HL-60 (cell line): ENCODE measurements at regions not wholly inside any gene's neighbourhood (a gene's known extent, or its start where the extent isn't known, plus 50 kb on each side); places are given as distances from the start of the nearest gene placed in this dataset.

Experiments
- CTCF ChIP-seq: IDR thresholded peaks from one replicate; pipeline ENCODE4 v1.5.1; 2011; ENCODE audit warnings: low read length, control low read depth, inconsistent platforms; ENCODE audit not compliant: insufficient read depth
- GABPA ChIP-seq: IDR thresholded peaks from 2 replicates; pipeline ENCODE4 v1.6.1; 2012; ENCODE audit warnings: low read depth
- POLR2AphosphoS5 ChIP-seq: IDR thresholded peaks from 2 replicates; pipeline ENCODE4 v1.6.1; 2012; ENCODE audit warnings: low read depth
- REST ChIP-seq: IDR thresholded peaks from 2 replicates; pipeline ENCODE4 v1.6.1; 2012; ENCODE audit warnings: low read depth; ENCODE audit not compliant: insufficient replicate concordance
- SPI1 ChIP-seq: IDR thresholded peaks from 2 replicates; pipeline ENCODE4 v1.6.1; 2012; ENCODE audit warnings: low read depth, mild to moderate bottlenecking, borderline replicate concordance

- TF ChIP-seq SPI1: no peak
- TF ChIP-seq GABPA: no peak
- no peak for TF ChIP-seq CTCF
- no peak for TF ChIP-seq POLR2AphosphoS5
- no peak for TF ChIP-seq REST
Measured at GRCh38 chr5:135194126-135194488, 160.1 kb upstream of the PITX1 start.
